Esophagus squamous epithelium (tissue), 4 donors: ENCODE measurements at regions not wholly inside any gene's neighbourhood (a gene's known extent, or its start where the extent isn't known, plus 50 kb on each side); places are given as distances from the start of the nearest gene placed in this dataset.

Experiments
- CTCF ChIP-seq, 6 experiments: fragments of 450-650 bp in 4 of 6; fragments of 200-600 bp in 2 of 6; sonication (generic) in 2 of 6; IDR thresholded peaks; one replicate each; pipeline ENCODE4 v1.5.1; 2016 to 2019; ENCODE audit warnings: antibody characterized with exemption in 6 of 6, mild to moderate bottlenecking in 4 of 6, moderate library complexity in 4 of 6
- POLR2A ChIP-seq, 4 donors: fragments of 450-650 bp; IDR thresholded peaks; one replicate each; pipeline ENCODE4 v1.6.1; 2017; ENCODE audit warnings: antibody characterized with exemption in 4 of 4, mild to moderate bottlenecking in 4 of 4, moderate library complexity in 3 of 4

DNA sequence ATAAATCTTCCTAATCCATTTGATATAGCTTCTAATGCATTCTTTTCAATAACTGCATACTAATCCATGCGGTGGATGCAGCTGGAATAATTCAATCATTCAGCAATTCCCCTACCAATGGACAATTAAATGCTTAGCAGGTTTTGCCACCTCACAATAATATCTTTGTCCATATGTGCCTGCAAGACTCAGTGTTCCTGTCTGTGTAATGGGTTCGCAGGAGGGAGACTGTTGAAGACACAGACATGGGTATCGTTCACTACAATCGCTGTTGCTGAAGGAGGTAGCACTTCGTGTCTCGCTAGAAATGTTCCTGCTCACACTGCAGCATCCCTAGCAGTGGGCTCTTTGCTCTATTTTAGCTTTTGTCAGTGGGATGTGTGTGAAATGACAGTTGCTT lies 214.4 kb downstream of the MED10 start:
- no peak for TF ChIP-seq CTCF (IDR thresholded peaks at IDR 0.05)
- TF ChIP-seq POLR2A (IDR thresholded peaks at IDR 0.05) = no peak
